Body of pancreas (tissue), 4 donors: ENCODE measurements at regions not wholly inside any gene's neighbourhood (a gene's known extent, or its start where the extent isn't known, plus 50 kb on each side); places are given as distances from the start of the nearest gene placed in this dataset.

Source experiments
- ATAC-seq: fragments of 150-250 bp; one replicate; pipeline ENCODE4 v1.9.1; 2016
- DNase-seq, 4 donors: peaks; one replicate each; pipeline ENCODE4 v3.0.0-alpha.2; 2019
- H3K27ac ChIP-seq, 4 donors: fragments of 200-600 bp; sonication (generic); 1 replicate in 3 of 4; 2 replicates in 1 of 4; pipeline versions ENCODE4 v1.5.1 to v1.6.1; 2016 to 2019; ENCODE audit warnings: mild to moderate bottlenecking in 1 of 4, mixed read lengths in 1 of 4, moderate library complexity in 1 of 4
- H3K27me3 ChIP-seq, 2 donors: fragments of 200-600 bp; sonication (generic); one replicate each; pipeline ENCODE4 v1.6.0; 2016; ENCODE audit warnings: mild to moderate bottlenecking in 1 of 2
- H3K36me3 ChIP-seq, 2 donors: fragments of 200-600 bp; sonication (generic); replicated peaks in 1 of 2; 2 replicates each; pipeline ENCODE4 v1.5.1; 2016; ENCODE audit warnings: low read depth in 2 of 2; ENCODE audit not compliant: insufficient read depth in 1 of 2
- H3K4me1 ChIP-seq: fragments of 200-600 bp; sonication (generic); one replicate; pipeline ENCODE4 v1.6.0; 2016
- H3K4me3 ChIP-seq, 2 donors: fragments of 200-600 bp; sonication (generic); 1 replicate in 1 of 2; 2 replicates in 1 of 2; pipeline ENCODE4 v1.5.1; 2016 to 2019
- H3K9me3 ChIP-seq, 3 donors: fragments of 200-600 bp; sonication (generic); 1 replicate in 2 of 3; 2 replicates in 1 of 3; pipeline ENCODE4 v1.5.1; 2016
- POLR2A ChIP-seq, 3 donors: fragments of 450-650 bp; IDR thresholded peaks; one replicate each; pipeline ENCODE4 v1.6.1; 2016; ENCODE audit warnings: antibody characterized with exemption in 3 of 3, mild to moderate bottlenecking in 2 of 3
- WGBS, 2 donors: methylation state at CpG; one replicate each; pipeline ENCODE4 v1.1.5; 2017; 5-methylcytosine and 5-hydroxymethylcytosine counted together
- intact Hi-C: fragments of 100-400 bp; cut with DNase I; formaldehyde crosslinking; loops from one replicate; pipeline ENCODE4 v1.15.1; 2023
- TF ChIP-seq, protein P1 (sequence below), 7 experiments: fragments of 450-650 bp in 4 of 7; fragments of 200-600 bp in 3 of 7; sonication (generic) in 3 of 7; IDR thresholded peaks; one replicate each; pipeline ENCODE4 v1.5.1; 2016 to 2019; ENCODE audit warnings: antibody characterized with exemption in 7 of 7

DNA sequence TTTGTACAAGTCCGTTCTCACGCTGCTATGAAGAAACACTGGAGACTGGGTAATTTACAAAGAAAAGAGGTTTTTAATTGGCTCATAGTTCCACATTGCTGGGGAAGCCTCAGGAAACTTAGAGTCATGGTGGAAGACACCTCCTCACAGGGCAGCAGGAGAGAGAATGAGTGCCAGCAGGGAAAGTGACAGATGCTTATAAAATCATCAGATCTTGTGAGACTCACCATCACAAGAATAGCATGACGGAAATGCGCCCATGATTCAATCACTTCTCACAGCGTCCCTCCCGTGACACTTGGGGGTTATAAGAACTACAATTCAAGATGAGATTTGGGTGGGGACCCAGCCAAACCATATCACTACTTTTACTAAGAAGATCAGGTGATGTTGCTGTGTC is 285.8 kb downstream of the TMX3 start:
- H3K36me3 ChIP-seq = no peaks in the 10 kb centered on the region
- no peak overlapping the region for H3K4me3 ChIP-seq
- no peak overlapping the region for H3K27ac ChIP-seq
- H3K9me3 ChIP-seq = no peaks in the 10 kb centered on the region
- WGBS, 2 donors = 80 to 85% methylated on average over 6 of the region's 6 CpGs
- no peak for ATAC-seq
- TF ChIP-seq POLR2A (IDR thresholded peaks at IDR 0.05) = no peak
- TF ChIP-seq, protein P1, sequence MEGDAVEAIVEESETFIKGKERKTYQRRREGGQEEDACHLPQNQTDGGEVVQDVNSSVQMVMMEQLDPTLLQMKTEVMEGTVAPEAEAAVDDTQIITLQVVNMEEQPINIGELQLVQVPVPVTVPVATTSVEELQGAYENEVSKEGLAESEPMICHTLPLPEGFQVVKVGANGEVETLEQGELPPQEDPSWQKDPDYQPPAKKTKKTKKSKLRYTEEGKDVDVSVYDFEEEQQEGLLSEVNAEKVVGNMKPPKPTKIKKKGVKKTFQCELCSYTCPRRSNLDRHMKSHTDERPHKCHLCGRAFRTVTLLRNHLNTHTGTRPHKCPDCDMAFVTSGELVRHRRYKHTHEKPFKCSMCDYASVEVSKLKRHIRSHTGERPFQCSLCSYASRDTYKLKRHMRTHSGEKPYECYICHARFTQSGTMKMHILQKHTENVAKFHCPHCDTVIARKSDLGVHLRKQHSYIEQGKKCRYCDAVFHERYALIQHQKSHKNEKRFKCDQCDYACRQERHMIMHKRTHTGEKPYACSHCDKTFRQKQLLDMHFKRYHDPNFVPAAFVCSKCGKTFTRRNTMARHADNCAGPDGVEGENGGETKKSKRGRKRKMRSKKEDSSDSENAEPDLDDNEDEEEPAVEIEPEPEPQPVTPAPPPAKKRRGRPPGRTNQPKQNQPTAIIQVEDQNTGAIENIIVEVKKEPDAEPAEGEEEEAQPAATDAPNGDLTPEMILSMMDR (IDR thresholded peaks at IDR 0.05) = no peak
- no peak for DNase-seq
- no peaks in the 10 kb centered on the region for H3K27me3 ChIP-seq
- intact Hi-C loops = no loop called here
- no peaks in the 10 kb centered on the region for H3K4me1 ChIP-seq

DNA sequence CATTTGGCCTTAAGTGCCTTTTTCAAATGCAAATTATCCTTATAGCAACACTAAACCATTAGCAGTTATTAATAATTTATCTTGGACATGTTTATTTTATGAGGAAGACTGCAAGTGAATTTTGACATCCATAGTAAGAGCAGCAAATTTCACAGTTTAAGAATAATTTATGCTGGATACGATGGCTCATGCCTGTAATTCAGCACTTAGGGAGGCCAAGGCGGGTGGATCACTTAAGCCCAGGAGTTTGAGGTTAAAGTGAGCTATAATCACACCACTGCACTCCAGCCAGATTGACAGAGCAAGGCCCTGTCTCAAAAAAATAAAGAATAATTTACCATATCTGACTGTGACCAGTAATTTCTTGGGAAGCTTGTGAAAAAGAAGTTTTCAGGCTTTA is 286.2 kb downstream of the TMX3 start:
- 55 to 60% methylated on average over 2 of the region's 2 CpGs for WGBS, 2 donors
- TF ChIP-seq, protein P1 (IDR thresholded peaks at IDR 0.05) = no peak
- no peak for TF ChIP-seq POLR2A (IDR thresholded peaks at IDR 0.05)

DNA sequence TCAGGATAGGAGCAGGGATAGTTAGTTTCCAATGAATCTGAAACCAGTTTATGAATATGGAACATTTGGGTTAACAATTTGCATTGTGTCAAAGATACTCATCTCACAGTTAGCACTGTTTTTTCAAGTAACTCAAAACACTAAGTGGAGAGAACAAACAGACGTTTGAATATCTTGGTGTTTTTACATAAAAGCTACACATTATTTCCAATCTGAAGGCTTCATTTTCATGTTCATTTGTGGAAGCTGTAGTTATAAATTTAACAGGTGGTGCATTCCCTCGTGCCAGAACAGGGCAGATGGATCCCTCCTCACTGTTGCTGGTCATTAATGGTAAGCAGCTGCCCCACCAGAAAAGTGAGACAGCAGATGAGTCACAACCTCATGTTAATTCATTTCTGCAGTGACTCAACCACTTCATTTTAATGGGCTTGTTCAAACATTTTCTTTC is 286.9 kb downstream of the TMX3 start:
- DNase-seq = no peak
- intact Hi-C loops = no loop called here
- H3K27me3 ChIP-seq = no peaks in the 10 kb centered on the region
- H3K4me3 ChIP-seq = no peak overlapping the region
- no peak for TF ChIP-seq POLR2A (IDR thresholded peaks at IDR 0.05)
- TF ChIP-seq, protein P1 (IDR thresholded peaks at IDR 0.05) = no peak
- ATAC-seq = no peak
- no peak overlapping the region for H3K27ac ChIP-seq
- H3K36me3 ChIP-seq = no peaks in the 10 kb centered on the region
- WGBS, 2 donors = 27 to 42% methylated on average over 2 of the region's 2 CpGs
- no peaks in the 10 kb centered on the region for H3K4me1 ChIP-seq
- H3K9me3 ChIP-seq = no peaks in the 10 kb centered on the region

More for the DNA sequence above, 286.2 kb downstream of the TMX3 start:
- Histone ChIP-seq H3K27me3 (no peaks in the 10 kb centered on the region), H3K9me3 (no peaks in the 10 kb centered on the region), H3K36me3 (no peaks in the 10 kb centered on the region), H3K4me1 (no peaks in the 10 kb centered on the region), H3K4me3 (no peak overlapping the region), H3K27ac (no peak overlapping the region)
- no peak for DNase-seq
- ATAC-seq = no peak
- intact Hi-C loops = no loop called here

DNA sequence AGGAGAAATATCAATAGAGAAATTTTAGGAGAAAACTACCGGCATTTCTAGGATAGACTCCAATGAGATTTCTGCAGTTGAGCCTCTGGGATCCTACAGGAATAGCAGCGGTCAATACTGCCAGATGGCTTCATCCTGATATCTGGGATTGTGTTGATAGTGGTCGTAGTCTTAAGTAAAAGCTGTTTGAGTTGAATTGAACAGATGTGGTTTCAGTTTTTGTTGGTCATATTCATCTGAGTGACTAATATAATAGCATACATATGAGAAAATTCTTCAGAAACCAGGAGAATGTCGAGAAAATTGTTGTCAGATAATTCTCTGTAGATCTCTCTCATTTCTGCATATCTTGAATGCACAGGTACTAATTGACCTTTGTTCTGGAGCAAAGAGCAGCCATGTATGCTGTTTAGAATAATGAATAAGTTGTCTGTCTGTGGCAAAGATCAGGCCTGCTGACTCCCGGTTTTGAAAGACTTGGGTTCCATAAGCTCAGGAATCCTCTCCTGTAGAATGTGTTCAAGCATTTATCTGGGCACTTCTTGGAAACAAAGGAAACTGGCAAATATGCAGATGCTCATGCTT is 288.1 kb downstream of the TMX3 start:
- Histone ChIP-seq H3K9me3 (no peaks in the 10 kb centered on the region), H3K36me3 (no peaks in the 10 kb centered on the region), H3K4me1 (no peaks in the 10 kb centered on the region), H3K4me3 (no peak overlapping the region), H3K27ac (no peak overlapping the region), H3K27me3 (no peaks in the 10 kb centered on the region)
- DNase-seq (no peak), ATAC-seq (no peak)
- intact Hi-C loops = no loop called here
- WGBS, 2 donors = 63 to 68% methylated on average over 5 of the region's 5 CpGs
- TF ChIP-seq POLR2A (IDR thresholded peaks at IDR 0.05) = no peak
- TF ChIP-seq, protein P1 (IDR thresholded peaks at IDR 0.05) = no peak

DNA sequence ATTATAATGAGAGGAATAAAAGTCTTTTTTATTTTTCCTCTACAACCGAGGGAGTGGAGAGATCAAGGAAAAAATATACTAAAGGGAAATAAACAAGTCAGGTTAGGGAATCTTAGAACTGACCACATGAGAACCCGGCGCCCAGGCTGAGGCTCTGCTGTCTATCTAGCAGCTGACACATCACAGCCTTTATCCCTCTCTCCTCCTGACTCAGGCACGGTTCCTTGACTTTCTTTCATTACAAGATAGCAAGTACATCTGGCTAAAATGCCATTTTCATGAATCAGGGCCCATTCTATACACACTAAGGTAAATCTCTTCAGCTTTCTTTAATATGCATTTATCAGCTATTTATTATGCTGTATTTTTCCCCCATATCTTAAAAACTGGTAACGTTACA is 296.0 kb downstream of the TMX3 start:
- H3K9me3 ChIP-seq = no peaks in the 10 kb centered on the region
- no peak for TF ChIP-seq POLR2A (IDR thresholded peaks at IDR 0.05)
- TF ChIP-seq, protein P1 (IDR thresholded peaks at IDR 0.05) = no peak
- intact Hi-C loops = no loop called here
- no peak for ATAC-seq
- no peak overlapping the region for H3K27ac ChIP-seq
- no peaks in the 10 kb centered on the region for H3K4me1 ChIP-seq
- H3K36me3 ChIP-seq = no peaks in the 10 kb centered on the region
- WGBS, 2 donors = 61 to 69% methylated on average over 5 of the region's 5 CpGs
- no peak for DNase-seq
- H3K4me3 ChIP-seq = no peak overlapping the region
- H3K27me3 ChIP-seq = no peaks in the 10 kb centered on the region
